ENCODE measurements at regions not wholly inside any gene's neighbourhood (a gene's known extent, or its start where the extent isn't known, plus 50 kb on each side); places are given as distances from the start of the nearest gene placed in this dataset.
A peak's percentile ranks its signal among the peaks of the same experiment; 100 is the strongest.
"Not testable (repeated sequence)": the region's sequence is repeated elsewhere in the genome, so short reads cannot be mapped to it uniquely, and the experiment has no call there.

GRCh38 chr1:227508431-227508830 lies 54.9 kb upstream of the ZNF678 start:
- no peak for DNase-seq

DNA sequence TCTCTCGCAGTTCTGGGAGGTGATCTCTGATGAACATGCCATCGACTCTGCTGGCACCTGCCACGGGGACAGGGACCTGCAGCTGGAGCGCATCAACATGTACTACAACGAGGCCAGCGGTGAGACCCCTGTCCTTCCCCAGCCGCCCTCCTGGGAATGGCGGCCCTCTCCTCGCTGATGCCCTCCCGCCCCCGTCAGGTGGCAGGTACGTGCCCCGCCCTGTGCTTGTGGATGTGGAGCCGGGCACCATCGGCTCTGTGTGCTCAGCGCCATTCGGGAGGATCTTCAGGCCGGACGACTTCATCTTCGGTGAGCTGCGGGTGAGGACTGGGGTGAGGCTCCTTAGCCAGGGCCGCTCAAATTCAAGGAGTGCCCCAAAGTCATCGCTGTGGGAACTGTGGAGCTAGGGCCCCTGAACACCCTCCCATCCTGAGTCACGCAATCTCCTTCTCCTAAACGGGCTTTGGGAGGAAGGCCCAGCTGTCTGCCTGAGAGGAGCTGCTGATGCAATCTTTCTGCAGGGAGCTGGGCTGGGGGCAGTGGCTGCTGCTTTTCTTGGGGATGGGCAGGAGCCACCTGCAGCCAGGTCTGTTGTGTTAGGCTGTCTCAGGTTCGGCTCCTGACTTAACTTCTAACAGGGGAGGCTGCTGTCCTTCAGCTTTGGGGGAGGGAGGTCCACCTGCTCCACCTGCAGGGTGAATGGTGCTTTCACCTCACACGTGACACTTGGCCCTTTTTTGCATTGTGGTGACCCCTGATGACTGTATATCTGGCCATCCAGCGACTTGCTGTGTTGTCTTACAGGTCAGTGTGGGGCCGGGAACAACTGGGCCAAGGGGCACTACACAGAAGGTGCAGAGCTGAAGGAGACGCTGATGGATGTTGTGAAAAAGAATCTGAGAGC lies 56.6 kb upstream of the ZNF678 start:
- DNase-seq = not testable (repeated sequence)

- peak in 1 of 56 donors; percentile 12 for DNase-seq
Measured at GRCh38 chr1:227496045-227496444, 67.3 kb upstream of the ZNF678 start.

DNA sequence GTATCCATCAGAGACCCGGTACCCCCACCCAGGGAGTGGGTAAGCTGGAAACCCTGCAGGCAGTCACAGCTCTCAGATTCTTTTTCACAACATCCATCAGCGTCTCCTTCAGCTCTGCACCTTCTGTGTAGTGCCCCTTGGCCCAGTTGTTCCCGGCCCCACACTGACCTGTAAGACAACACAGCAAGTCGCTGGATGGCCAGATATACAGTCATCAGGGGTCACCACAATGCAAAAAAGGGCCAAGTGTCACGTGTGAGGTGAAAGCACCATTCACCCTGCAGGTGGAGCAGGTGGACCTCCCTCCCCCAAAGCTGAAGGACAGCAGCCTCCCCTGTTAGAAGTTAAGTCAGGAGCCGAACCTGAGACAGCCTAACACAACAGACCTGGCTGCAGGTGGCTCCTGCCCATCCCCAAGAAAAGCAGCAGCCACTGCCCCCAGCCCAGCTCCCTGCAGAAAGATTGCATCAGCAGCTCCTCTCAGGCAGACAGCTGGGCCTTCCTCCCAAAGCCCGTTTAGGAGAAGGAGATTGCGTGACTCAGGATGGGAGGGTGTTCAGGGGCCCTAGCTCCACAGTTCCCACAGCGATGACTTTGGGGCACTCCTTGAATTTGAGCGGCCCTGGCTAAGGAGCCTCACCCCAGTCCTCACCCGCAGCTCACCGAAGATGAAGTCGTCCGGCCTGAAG lies 69.3 kb upstream of the ZNF678 start:
- DNase-seq = not testable (repeated sequence)

GRCh38 chr1:227490478-227490877 lies 72.9 kb upstream of the ZNF678 start:
- no peak for DNase-seq

GRCh38 chr1:227490001-227490400 lies 73.4 kb upstream of the ZNF678 start:
- no peak for DNase-seq

GRCh38 chr1:227489572-227489971 lies 73.8 kb upstream of the ZNF678 start:
- no peak for DNase-seq

GRCh38 chr1:227487606-227488005 lies 75.8 kb upstream of the ZNF678 start:
- DNase-seq = no peak

- no peak for DNase-seq
Measured at GRCh38 chr1:227486559-227486958, 76.8 kb upstream of the ZNF678 start.

DNA sequence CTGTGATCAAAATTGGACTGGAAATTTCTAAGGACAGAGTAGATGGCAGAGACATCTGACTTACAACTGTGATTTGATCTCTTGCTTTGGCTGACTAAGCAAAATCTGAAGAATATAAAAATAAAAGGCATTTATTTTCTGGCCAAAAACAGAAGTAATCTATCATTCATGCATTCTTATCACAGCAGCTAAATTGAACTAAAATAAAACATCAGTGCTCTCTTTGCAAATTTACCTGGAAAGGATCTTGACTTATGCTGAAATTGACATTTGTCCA lies 81.4 kb upstream of the ZNF678 start:
- DNase-seq = no peak

DNA sequence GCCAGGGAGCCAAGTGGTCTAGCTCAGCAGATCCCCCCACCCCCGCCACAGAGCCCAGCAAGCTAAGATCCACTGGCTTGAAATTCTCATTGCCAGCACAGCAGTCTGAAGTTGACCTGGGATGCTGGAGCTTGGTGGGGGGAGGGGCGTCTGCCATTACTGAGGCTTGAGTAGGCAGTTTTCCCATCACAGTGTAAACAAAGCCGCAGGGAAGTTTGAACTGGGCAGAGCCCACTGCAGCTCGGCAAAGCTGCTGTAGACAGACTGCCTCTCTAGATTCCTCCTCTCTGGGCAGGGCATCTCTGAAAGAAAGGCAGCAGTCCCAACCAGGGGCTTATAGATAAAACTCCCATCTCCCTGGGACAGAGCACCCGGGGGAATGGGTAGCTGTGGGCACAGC lies 89.3 kb upstream of the ZNF678 start:
- not testable (repeated sequence) for DNase-seq

DNA sequence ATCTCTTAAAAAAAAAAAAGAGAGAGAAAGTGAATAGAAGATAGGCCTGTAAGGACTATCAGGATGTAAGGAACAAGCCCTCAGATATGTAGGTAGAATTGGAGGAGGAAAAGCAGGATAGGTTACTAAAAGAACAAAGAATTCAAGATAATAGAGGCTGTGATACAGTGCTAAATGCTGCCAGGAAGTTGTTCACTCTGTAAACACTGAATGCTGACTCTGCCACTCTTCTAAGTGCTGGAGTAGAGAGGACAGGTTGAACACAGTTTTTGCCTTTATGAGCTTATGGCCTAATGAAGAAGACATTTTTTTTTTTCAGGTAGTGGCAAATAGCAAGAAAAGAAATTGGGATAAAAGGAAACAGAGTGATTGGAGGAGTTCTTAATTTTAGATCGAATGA lies 90.6 kb upstream of the ZNF678 start:
- DNase-seq = no peak

DNA sequence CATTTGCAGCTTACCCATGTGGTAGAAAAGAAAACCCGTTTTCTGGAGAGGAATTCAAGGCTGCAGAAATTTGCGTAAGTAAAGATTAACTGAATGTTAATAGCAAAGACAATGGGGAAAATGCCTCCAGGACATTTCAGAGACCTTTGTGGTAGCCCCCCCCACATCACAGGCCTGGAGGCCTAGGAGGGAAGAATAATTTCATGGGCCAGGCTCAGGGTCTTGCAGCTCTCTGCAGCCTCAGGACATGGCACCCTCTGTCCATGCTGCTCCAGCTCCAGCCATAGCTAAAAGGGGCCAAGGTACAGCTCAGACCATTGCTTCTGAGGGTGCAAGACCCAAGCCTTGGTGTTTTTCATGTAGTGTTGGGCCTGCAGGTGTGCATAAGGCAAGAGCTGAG lies 92.7 kb upstream of the ZNF678 start:
- DNase-seq = no peak

DNA sequence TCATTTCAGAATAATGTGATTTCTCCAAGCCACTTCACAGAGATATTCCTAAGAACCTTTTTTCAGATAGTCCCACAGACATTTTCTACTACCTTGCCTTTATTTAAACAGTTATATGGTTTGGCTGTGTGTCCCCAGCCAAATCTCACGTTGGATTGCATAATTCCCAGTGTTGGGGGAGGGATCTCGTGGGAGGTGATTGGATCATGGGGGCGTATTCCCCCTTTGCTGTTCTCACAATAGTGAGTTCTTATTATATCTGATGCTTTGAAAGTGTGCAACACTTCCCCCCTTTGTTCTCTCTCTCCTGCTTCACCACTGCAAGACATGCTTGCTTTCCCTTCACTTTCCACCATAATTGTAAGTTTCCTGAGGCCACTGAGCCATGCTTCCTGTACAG lies 93.6 kb upstream of the ZNF678 start:
- no peak for DNase-seq

GRCh38 chr1:227466039-227466645 lies 97.2 kb upstream of the ZNF678 start:
- no peak for DNase-seq

GRCh38 chr1:227465256-227465655 lies 98.1 kb upstream of the ZNF678 start:
- DNase-seq = no peak

- DNase-seq = no peak
Measured at GRCh38 chr1:227459977-227460376, 103.4 kb upstream of the ZNF678 start.

GRCh38 chr1:227459326-227459841 lies 104.0 kb upstream of the ZNF678 start:
- DNase-seq = no peak

GRCh38 chr1:227454686-227455085 lies 108.7 kb upstream of the ZNF678 start:
- DNase-seq = no peak

- DNase-seq = no peak
Measured at GRCh38 chr1:227453631-227454355, 109.6 kb upstream of the ZNF678 start.

DNA sequence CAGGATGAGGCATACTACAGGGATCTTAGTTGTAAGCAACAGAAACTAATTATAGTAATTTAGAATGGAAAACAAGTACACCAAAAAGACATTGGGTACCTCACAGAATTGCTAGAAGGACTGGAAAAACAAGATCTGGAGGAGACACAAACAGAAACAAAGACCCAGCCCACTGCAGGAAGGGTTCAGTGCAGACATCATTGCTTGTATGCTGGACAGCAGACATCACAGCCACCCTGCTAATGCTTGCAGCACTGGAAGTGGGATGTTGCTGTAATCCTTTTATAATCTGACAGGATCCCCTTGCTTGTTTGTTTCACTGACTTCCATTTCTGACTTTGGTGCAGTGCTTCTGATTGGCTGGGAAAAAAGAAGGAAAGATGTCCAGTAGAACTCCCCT lies 111.4 kb upstream of the ZNF678 start:
- DNase-seq = no peak

- no peak for DNase-seq
Measured at GRCh38 chr1:227451057-227451456, 112.3 kb upstream of the ZNF678 start.

Data from nucleus accumbens (tissue), 56 donors.